ENCODE measurements at regions not wholly inside any gene's neighbourhood (a gene's known extent, or its start where the extent isn't known, plus 50 kb on each side); places are given as distances from the start of the nearest gene placed in this dataset.

DNA sequence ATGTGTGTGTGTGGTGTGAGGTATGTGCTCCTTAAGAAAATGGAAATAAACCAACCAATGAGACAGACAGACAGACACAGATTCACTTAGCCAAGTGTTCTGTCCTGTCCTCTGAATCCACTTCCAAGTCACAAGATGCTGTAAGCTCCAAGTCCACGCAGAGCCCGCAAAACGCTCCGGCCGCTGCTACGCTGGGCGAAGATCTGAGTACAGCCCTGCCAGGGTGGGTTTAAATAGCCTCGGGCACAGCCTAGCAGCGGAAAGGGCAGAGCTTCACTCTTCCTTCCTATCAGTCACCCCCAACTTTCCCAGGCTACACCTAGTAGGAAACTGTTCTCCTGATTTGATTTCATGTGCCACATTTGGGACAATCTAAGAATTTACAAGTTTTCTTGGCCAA, 121.2 kb upstream of the ANKRD30BL start:
- TF ChIP-seq FOXJ3 (CRISPR knock-in tag; IDR thresholded peaks at IDR 0.05) (no peak), CTCF (IDR thresholded peaks at IDR 0.05) (no peak), NRF1 (IDR thresholded peaks at IDR 0.05; ENCODE audit: low read depth, low read length) (no peak), RXRA (IDR thresholded peaks at IDR 0.05; ENCODE audit: borderline replicate concordance, low read depth) (no peak), FOSL2 (IDR thresholded peaks at IDR 0.05; ENCODE audit: borderline replicate concordance, low read depth) (no peak), TCF12 (IDR thresholded peaks at IDR 0.05) (no peak), TAF1 (IDR thresholded peaks at IDR 0.05; ENCODE audit: borderline replicate concordance, low read depth, low read length) (no peak), MAX (IDR thresholded peaks at IDR 0.05; ENCODE audit: low read depth) (no peak)
- TF ChIP-seq, protein P1, sequence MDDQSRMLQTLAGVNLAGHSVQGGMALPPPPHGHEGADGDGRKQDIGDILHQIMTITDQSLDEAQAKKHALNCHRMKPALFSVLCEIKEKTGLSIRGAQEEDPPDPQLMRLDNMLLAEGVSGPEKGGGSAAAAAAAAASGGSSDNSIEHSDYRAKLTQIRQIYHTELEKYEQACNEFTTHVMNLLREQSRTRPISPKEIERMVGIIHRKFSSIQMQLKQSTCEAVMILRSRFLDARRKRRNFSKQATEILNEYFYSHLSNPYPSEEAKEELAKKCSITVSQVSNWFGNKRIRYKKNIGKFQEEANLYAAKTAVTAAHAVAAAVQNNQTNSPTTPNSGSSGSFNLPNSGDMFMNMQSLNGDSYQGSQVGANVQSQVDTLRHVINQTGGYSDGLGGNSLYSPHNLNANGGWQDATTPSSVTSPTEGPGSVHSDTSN (IDR thresholded peaks at IDR 0.05) = no peak
